ENCODE measurements at regions not wholly inside any gene's neighbourhood (a gene's known extent, or its start where the extent isn't known, plus 50 kb on each side); places are given as distances from the start of the nearest gene placed in this dataset.

GRCh38 chr14:62373944-62374343 is 611.7 kb downstream of the SNAPC1 start:
- Histone ChIP-seq H3K23ac (ENCODE audit: insufficient read length, low read depth, low read length) (no peak overlapping the region), H3K18ac (ENCODE audit: insufficient read length, low read depth, low read length) (no peak overlapping the region), H2BK15ac (ENCODE audit: low read depth, low read length) (no peak overlapping the region), H2BK20ac (ENCODE audit: low read depth, low read length, poor library complexity, severe bottlenecking) (no peak overlapping the region), H4K20me1 (ENCODE audit: control insufficient read depth, insufficient read depth, insufficient read length) (no peaks in the 10 kb centered on the region), H2BK120ac (ENCODE audit: low read depth, low read length, poor library complexity, severe bottlenecking) (no peak overlapping the region), H3K23me2 (ENCODE audit: insufficient read length, low read depth, low read length, poor library complexity, severe bottlenecking) (no peaks in the 10 kb centered on the region), H2BK12ac (ENCODE audit: insufficient read length, low read depth, low read length) (no peak overlapping the region), H4K8ac (replicated peaks; ENCODE audit: insufficient read length, low read depth, low read length) (no peak overlapping the region), H3K9me3 (ENCODE audit: control insufficient read depth, low read depth, low read length) (no peaks in the 10 kb centered on the region), H2AK5ac (ENCODE audit: insufficient read length, low read length) (no peak overlapping the region), H3K79me1 (ENCODE audit: insufficient read depth, low read depth, low read length, poor library complexity, severe bottlenecking) (no peaks in the 10 kb centered on the region), H3T11ph (ENCODE audit: low read length) (no peak overlapping the region), H3K27ac (ENCODE audit: insufficient read length, low read depth, low read length) (no peak overlapping the region), H2AFZ (ENCODE audit: low read length) (no peak overlapping the region), H4K5ac (ENCODE audit: insufficient read length, low read depth, low read length) (no peak overlapping the region), H4K91ac (ENCODE audit: insufficient read length, low read depth, low read length) (no peak overlapping the region), H3K56ac (ENCODE audit: insufficient read length, low read depth, low read length) (no peak overlapping the region), H3K4me2 (ENCODE audit: insufficient read depth, insufficient read length, low read length) (no peak overlapping the region), H3K27me3 (ENCODE audit: insufficient read depth, low read length) (no peaks in the 10 kb centered on the region), H3K9ac (ENCODE audit: extremely low read depth, insufficient read length, low read length) (no peak overlapping the region), H3K4ac (ENCODE audit: low read depth, low read length) (no peak overlapping the region), H3K14ac (ENCODE audit: insufficient read depth, low read length) (no peak overlapping the region), H2BK5ac (ENCODE audit: insufficient read length, low read length) (no peak overlapping the region), H3K79me2 (ENCODE audit: insufficient read depth, low read length) (no peaks in the 10 kb centered on the region), H3K4me1 (ENCODE audit: insufficient read depth, low read length) (no peaks in the 10 kb centered on the region)
- H3K9me3 Mint-ChIP-seq, result no peaks in the 10 kb centered on the region
- DNase-seq, result no peak
- TF ChIP-seq, protein P1, sequence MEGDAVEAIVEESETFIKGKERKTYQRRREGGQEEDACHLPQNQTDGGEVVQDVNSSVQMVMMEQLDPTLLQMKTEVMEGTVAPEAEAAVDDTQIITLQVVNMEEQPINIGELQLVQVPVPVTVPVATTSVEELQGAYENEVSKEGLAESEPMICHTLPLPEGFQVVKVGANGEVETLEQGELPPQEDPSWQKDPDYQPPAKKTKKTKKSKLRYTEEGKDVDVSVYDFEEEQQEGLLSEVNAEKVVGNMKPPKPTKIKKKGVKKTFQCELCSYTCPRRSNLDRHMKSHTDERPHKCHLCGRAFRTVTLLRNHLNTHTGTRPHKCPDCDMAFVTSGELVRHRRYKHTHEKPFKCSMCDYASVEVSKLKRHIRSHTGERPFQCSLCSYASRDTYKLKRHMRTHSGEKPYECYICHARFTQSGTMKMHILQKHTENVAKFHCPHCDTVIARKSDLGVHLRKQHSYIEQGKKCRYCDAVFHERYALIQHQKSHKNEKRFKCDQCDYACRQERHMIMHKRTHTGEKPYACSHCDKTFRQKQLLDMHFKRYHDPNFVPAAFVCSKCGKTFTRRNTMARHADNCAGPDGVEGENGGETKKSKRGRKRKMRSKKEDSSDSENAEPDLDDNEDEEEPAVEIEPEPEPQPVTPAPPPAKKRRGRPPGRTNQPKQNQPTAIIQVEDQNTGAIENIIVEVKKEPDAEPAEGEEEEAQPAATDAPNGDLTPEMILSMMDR (conservative IDR thresholded peaks at IDR 0.05), result no peak
- H3K27me3 Mint-ChIP-seq (ENCODE audit: low read depth), result no peaks in the 10 kb centered on the region
- H3K36me3 Mint-ChIP-seq (ENCODE audit: insufficient read depth in 1 of 3, low read depth in 3 of 3), result no peaks in the 10 kb centered on the region
- H3K27ac Mint-ChIP-seq, result no peak overlapping the region; a peak in 1 of 7 replicates
- H3K4me1 Mint-ChIP-seq, result peaks cover 0 to 3% of the 10 kb centered on the region in 2 experiments; a peak in 1 of 4 replicates
- H3K4me3 Mint-ChIP-seq, result no peak overlapping the region

All from H9 (cell line).